ENCODE measurements at regions not wholly inside any gene's neighbourhood (a gene's known extent, or its start where the extent isn't known, plus 50 kb on each side); places are given as distances from the start of the nearest gene placed in this dataset.
A peak's percentile ranks its signal among the peaks of the same experiment; 100 is the strongest.

GRCh38 chr7:17646253-17646956 is 293.9 kb downstream of the SNX13 start:
- no peak for TF ChIP-seq POLR2A (IDR thresholded peaks at IDR 0.05)
- TF ChIP-seq CTCF (IDR thresholded peaks at IDR 0.05), result peak in 1 of 3 experiments; percentile 33
- no peak for DNase-seq
- Histone ChIP-seq H3K9me3 (no peaks in the 10 kb centered on the region), H3K36me3 (ENCODE audit: low read depth, missing control alignments) (no peaks in the 10 kb centered on the region), H3K27ac (no peak overlapping the region), H3K27me3 (no peaks in the 10 kb centered on the region), H3K4me3 (no peak overlapping the region), H3K4me1 (no peaks in the 10 kb centered on the region)
- intact Hi-C loops (cut with DNase I; ENCODE audit: low total_unique reads), result no loop called here
- WGBS, 2 donors, result 55 to 61% methylated on average over 3 of the region's 3 CpGs

- intact Hi-C loops (cut with DNase I; ENCODE audit: low total_unique reads), result no loop called here
- WGBS, 2 donors, result 72 to 89% methylated on average over 2 of the region's 2 CpGs
- Histone ChIP-seq H3K4me3 (no peak overlapping the region), H3K36me3 (ENCODE audit: low read depth, missing control alignments) (no peaks in the 10 kb centered on the region), H3K27ac (no peak overlapping the region), H3K9me3 (no peaks in the 10 kb centered on the region), H3K27me3 (no peaks in the 10 kb centered on the region), H3K4me1 (no peaks in the 10 kb centered on the region)
- no peak for DNase-seq
- TF ChIP-seq CTCF (IDR thresholded peaks at IDR 0.05) (no peak), POLR2A (IDR thresholded peaks at IDR 0.05) (no peak)
These were observed 289.0 kb downstream of the SNX13 start for GRCh38 chr7:17651341-17651740.

GRCh38 chr7:17651863-17652385 is 288.4 kb downstream of the SNX13 start:
- Histone ChIP-seq H3K36me3 (ENCODE audit: low read depth, missing control alignments) (no peaks in the 10 kb centered on the region), H3K4me3 (no peak overlapping the region), H3K4me1 (no peaks in the 10 kb centered on the region), H3K9me3 (no peaks in the 10 kb centered on the region), H3K27me3 (no peaks in the 10 kb centered on the region), H3K27ac (peak overlapping the region; percentile 26 to 55)
- peak; percentile 49 for DNase-seq
- TF ChIP-seq POLR2A (IDR thresholded peaks at IDR 0.05) (no peak), CTCF (IDR thresholded peaks at IDR 0.05) (peak; percentile 18 to 25 (median 20))
- intact Hi-C loops (cut with DNase I; ENCODE audit: low total_unique reads), result no loop called here
- 34 to 40% methylated on average over 4 of the region's 4 CpGs for WGBS, 2 donors

GRCh38 chr7:17654940-17655339 is 285.4 kb downstream of the SNX13 start:
- 64 to 73% methylated on average over 2 of the region's 2 CpGs for WGBS, 2 donors
- H3K9me3 ChIP-seq, result no peaks in the 10 kb centered on the region

More at GRCh38 chr7:17654940-17655339, 285.4 kb downstream of the SNX13 start:
- intact Hi-C loops (cut with DNase I; ENCODE audit: low total_unique reads), result no loop called here
- DNase-seq, result no peak
- Histone ChIP-seq H3K27ac (no peak overlapping the region), H3K27me3 (no peaks in the 10 kb centered on the region), H3K4me1 (no peaks in the 10 kb centered on the region), H3K4me3 (no peak overlapping the region), H3K36me3 (ENCODE audit: low read depth, missing control alignments) (no peaks in the 10 kb centered on the region)
- no peak for TF ChIP-seq POLR2A (IDR thresholded peaks at IDR 0.05)
- no peak for TF ChIP-seq CTCF (IDR thresholded peaks at IDR 0.05)
